ENCODE measurements at regions not wholly inside any gene's neighbourhood (a gene's known extent, or its start where the extent isn't known, plus 50 kb on each side); places are given as distances from the start of the nearest gene placed in this dataset.
"Not testable (repeated sequence)": the region's sequence is repeated elsewhere in the genome, so short reads cannot be mapped to it uniquely, and the experiment has no call there.

DNA sequence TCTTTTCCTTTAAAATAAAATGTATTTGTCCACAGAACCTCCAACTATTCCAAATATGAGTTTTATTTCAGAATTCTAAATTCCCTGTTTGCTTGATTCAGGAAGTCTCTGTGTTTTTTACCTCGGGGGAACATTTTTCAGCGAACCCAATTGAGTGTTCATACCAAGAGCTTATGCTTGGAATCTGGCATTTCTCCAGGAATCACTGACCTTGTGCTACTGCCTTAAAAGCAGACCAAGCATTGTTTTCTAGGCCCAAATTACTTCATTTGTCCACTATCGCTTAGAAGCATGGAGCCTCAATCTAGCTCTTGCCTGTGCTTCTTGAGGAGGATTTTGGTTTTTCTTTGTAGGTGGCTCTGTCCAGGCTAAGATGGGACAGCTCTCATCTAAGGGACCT, 59.4 kb downstream of the EBLN1 start:
- DNase-seq: no peak

DNA sequence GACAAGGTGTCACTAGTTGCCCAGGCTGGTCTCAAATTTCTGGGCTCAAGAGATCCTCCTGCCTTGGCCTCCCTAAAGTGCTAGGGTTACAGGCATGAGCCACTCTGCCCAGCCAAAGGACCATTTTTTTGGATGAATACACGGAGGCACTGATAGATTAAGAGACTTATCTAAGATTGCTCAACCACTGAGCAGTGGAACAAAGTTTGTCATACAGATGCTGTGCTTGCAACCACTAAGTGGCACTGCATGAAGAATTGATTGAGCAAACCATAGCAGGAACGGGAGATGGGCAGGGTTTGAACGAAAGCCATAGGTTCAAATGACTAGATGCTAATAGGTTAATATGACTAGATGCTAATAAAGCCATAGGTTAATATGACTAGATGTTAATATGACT, 61.1 kb downstream of the EBLN1 start:
- DNase-seq: no peak

DNA sequence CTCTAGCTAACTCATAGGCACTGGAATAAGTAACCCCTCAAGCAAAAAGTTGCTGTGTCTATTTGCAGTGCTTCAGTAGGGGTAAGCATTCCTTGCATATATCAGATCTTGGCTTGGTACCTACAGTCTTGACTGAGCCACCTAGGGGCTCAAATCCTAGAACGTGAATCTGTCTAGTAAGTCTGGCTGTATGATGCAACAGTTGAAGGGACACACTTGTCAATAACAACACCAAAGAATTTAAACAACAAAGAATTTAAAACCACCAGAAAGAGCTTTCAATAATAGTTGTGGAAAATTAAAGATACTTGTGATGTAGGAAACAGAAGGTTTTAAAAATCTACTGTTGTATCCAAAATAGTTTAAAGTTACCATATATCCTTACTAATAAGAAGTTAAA, 65.4 kb downstream of the EBLN1 start:
- no peak for DNase-seq

DNA sequence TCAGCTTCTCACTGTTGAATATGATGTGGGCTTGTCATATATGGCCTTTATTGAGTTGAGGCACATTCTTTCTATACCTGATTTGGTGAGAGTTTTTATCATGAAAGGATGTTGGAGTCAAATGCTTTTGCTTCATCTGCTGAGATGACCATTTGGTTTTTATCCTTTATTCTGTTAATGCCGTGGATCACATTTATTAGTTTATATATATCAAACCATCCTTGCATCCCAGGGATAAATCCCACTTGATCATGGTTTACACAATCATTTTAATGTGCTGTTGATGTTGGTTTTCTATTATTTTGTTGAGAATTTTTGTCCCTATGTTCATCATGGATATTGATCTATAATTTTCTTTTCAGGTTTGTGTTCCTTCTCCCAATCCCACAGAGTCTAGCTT, 67.0 kb downstream of the EBLN1 start:
- no peak for DNase-seq

DNA sequence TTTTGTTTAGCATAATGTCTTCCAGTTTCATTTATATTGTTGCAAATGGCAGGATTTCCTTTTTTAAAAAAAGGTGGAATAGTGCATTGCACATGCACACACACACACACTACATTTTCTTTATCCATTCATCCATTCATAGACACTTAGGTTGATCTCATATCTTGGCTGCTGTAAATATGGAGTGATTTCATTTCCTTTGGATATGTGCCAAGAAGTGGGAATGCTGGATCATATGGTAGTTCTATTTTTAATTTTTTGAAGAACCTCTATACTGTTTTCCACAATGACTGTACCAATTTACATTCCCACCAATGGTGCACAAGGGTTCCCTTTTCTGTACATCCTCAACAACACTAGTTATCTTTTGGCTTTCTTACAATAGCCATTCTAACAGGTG, 68.9 kb downstream of the EBLN1 start:
- DNase-seq: peak; percentile 25

DNA sequence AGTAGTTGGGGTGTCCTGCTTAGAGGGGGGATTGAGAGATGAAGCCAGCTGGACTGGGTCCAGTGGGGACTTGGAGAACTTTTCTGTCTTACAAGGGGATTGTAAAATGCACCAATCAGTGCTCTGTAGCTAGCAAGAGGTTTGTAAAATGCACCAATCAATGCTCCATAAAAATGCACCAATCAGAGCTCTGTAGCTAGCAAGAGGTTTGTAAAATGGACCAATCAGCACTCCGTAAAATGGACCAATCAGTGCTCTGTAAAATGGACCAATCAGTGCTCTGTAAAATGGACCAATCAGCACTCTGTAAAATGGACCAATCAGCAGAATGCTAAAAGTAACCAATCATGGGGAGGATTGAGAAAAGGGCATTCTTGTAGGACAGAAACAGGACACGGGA, 71.9 kb downstream of the EBLN1 start:
- DNase-seq: not testable (repeated sequence)

DNA sequence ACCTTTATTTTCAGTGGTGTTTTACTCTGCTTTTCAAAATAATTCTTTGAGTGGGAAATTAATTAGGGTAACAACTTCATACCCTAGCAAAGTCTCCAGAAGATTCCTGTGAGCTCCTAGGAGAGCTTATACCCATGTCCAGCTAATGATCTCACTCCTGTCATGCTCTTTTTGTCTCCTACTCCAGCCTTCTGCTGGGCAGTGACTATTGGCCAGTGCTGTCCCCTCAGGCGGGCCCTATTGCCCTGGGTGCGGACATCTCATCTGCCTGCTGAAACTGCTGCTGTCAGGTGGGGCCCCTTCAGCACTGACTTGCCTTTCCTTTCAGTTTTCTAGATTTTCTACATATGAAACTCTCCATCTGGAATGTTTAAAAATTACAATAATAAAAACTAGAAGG, 80.3 kb downstream of the EBLN1 start:
- no peak for DNase-seq

DNA sequence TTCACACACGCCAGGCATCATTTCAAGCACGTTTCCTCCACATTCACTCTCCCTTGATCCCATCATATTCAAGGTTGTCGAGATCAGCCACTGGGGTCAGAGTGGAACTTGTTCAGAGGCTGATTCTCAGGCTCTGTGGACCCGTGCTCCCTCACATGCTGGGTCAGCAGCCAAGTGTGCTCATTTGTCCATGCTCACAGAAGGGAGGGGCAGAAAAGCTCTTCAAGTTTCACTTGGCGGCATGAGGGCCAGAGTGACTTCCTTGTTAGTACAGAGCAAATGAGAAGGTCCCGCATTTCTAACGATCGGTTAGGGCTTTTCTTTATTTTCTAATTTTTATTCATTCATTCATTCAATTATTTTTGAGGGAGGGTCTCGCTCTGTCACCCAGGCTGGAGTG, 82.2 kb downstream of the EBLN1 start:
- no peak for DNase-seq

DNA sequence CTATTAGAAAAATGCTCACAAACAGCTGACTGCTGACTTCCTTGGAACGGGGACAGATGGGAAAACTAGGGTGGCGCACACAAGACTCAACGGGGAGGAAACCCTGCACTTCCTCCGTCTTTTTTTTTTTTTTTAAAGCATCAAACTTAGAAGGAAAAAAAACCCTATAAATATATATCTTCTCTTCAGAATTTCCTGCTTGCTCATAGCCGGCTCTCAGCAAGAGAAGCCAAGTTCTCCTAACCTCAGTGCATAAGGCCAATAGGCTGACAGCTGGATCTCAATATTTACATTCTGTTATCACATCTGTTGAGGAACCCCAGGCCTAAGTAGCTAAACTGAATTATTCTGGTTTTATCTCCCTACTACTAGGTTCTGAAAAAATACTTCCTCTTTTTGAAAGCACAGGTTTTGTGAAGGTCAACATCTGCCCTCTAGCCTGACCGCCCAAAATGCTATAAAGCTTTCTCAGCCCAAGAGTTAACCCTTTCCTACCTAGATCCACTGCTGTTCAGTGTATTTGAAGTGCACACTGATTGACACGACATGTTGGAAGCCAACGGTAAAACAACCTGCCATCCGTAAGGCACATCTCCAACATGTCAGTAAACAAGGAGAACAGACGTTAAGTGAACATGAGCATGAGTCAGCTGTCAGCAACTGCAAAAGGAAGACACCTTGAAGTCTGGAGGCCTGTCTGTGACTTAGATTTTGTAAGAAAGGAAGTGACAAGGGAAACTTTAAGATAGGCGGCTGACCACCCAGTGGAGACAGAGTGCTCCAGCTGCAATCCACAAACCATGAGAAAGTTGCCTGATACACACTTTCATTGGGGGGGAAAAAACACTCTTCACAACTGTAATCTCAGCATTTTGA, 83.8 kb downstream of the EBLN1 start:
- no peak for DNase-seq

DNA sequence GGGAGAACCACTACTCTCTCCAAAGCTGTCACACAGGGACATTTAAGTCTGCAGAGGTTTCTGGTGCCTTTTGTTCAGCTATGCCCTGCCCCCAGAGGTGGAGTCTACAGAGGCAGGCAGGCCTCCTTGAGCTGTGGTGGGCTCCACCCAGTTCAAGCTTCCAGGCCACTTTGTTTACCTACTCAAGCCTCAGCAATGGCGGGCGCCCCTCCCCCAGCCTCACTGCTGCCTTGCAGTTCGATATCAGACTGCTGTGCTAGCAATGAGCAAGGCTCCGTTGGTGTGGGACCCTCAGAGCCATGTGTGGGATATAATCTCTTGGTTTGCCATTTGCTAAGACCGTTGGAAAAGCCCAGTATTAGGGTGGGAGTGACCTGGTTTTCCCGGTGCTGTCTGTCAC, 87.0 kb downstream of the EBLN1 start:
- DNase-seq: not testable (repeated sequence)

DNA sequence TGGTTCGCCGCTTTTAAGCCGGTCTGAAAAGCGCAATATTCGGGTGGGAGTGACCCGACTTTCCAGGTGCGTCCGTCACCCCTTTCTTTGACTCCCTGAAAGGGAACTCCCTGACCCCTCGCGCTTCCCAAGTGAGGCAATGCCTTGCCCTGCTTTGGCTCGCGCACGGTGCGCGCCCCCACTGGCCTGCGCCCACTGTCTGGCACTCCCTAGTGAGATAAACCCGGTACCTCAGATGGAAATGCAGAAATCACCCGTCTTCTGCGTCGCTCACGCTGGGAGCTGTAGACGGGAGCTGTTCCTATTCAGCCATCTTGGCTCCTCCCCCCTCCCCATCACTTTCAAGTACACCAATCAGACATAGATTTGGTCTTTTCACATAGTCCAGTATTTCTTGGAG, 88.2 kb downstream of the EBLN1 start:
- not testable (repeated sequence) for DNase-seq

DNA sequence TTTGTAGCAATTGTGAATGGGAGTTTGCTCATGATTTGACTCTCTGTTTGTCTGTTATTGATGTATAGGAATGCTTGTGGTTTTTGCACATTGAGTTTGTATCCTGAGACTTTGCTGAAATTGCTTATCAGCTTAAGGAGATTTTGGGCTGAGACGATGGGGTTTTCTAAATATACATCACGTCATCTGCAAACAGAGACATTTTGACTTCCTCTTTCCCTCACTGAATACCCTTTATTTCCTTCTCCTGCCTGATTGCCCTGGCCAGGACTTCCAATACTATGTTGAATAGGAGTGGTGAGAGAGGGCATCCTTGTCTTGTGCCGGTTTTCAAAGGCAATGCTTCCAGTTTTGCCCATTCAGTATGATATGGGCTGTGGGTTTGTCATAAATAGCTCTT, 96.6 kb downstream of the EBLN1 start:
- not testable (repeated sequence) for DNase-seq

DNA sequence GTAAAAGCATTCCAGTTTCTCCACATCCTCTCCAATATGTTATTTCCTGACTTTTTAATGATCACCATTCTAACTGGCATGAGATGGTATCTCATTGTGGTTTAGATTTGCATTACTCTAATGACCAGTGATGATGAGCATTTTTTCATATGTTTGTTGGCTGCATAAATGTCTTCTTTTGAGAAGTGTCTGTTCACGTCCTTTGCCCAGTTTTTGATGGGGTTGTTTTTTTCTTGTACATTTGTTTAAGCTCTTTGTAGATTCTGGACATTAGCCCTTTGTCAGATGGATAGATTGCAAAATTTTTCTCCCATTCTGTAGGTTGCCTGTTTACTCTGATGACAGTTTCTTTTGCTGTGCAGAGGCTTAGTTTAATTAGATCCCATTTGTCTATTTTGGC, 97.7 kb downstream of the EBLN1 start:
- not testable (repeated sequence) for DNase-seq

DNA sequence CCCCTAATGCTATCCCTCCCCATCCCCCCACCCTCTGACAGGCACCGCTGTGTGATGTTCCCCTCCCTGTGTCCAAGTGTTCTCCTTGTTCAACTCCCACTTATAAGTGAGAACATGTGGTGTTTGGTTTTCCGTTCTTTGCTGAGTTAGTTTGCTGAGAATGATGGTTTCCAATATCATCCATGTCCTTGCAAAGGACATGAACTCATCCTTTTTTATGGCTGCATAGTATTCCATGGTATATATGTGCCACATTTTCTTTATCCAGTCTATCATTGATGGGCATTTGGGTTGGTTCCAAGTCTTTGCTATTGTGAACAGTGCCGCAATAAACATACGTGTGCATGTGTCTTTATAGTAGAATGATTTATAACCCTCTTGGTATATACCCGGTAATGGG, 98.2 kb downstream of the EBLN1 start:
- not testable (repeated sequence) for DNase-seq

DNA sequence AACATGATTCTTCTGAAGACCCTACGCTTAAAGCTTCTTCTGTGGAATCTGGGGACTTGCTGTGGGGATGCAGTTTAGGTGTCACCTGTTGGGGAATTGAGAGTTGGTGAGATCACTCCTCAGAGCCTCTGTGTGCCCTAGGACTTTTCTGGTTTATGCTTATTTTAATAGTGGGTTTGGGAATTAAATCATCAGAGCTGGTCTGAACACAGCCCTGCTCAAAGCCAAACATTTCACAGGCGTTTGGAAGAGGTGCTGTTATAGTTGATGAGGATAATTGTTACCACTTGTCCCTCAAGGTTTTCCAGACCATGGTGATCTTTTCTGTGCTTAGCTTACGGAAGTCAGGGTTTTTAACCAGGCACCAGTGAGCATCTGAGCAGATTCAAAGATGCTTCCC, 106.1 kb downstream of the EBLN1 start:
- DNase-seq: no peak

DNA sequence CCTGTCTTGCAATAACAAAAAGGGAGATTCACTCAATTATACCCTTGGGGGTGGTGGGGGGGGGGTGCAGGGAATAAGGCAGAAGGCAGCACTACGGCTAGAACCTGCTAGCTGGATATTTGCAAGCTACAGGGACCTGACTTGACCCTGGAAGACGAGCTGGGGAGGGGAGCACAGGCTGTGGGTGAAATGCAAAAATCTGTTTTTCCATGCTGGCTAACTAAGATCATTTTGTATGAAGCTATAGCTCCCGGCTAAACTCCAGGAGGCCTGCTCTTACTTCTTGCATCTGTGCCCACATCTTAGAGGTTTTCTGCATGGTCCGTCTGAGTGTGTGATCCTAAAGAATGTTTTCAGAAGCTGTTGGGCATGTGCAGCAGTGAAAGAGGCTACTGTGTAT, 106.6 kb downstream of the EBLN1 start:
- DNase-seq: no peak

DNA sequence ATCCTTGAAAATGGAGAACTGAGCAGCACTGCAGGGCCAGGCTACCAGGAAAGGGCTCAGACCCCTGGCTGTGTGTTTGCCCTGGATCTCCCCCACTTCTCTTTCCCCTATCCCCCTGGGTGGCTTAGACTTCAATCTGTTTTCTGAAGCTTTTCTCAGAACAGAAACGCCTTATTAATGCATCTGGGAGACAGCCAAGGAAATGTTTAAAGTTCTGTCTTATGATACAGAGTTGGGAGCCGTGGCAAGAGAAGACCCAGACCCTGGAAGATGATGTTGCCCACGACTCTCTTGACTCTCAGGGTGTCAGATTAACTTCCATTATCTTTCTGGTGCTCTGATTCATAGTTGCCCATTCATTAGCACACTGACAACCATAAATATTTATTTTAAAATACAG, 107.1 kb downstream of the EBLN1 start:
- no peak for DNase-seq

DNA sequence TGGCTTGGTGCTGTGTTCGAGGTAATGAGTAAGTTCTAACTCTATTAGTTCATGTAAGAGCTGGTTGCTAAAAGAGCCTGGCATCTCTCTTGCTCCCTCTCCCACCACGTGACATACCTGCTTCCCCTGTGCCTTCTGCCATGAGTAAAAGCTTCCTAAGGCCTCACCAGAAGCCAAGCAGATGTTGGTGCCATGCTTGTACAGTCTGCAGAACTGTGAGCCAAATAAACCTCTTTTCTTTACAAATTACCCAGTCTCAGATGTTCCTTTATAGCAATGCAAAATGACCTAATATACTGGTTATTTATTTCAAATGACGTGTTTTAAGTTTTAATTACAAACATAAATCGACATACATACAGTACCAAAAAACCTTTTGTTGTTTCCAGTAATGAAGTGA, 101.7 kb upstream of the DNAJC1 start:
- DNase-seq: no peak

DNA sequence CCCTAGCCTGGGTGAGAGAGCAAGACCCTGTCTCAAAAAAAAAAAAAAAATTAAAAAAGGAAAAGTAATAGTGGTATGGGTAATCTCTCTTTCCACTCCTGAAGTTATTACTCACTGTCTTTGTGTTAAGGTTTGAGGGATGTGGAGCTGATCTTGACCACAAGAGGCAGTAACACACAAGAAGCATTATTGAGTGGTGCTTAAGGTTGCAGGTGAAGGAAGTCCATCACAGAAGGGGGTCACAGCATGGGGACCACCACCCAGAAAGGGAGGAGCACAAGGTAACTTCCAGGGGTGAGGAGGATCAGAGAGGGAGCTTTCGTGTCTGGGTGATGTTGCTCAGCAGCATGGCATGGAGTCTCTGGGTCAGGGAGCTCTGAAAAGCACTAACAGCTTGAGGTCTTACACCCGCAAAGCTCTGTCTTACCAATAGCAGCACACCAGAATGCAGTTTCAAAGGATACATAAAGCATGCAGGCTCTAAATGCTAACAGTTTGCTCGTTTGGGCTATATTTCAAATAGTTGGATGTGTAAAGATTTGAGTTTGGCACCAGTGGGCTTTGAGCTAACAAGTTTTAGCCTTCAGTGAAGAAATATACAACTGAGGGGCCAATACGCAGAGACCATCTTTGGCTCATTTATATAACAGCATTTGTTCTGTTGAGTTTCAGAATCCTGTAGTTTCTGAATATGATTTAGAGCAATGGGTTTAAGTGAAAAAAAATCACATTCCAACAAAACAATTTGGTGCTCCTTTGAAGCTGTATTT, 100.4 kb upstream of the DNAJC1 start:
- no peak for DNase-seq

DNA sequence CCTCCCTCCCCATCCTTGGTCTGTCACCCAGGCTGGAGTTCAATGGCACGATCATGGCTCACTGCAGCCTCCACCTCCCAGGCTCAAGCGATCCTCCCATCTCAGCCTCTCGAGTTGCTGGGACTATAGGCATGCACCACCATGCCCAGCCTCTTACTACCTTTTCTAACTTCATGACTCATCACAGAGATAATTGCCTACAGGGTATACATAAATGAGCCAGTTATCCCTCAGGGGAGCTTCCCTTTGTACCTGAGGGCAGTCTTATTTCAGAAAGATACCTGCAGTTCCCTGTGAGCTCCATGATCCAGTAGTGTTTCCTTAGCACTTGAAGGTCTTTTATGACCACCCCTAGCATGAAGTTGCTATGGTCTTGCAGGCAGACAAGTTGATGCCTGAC, 94.2 kb upstream of the DNAJC1 start:
- DNase-seq: no peak

DNA sequence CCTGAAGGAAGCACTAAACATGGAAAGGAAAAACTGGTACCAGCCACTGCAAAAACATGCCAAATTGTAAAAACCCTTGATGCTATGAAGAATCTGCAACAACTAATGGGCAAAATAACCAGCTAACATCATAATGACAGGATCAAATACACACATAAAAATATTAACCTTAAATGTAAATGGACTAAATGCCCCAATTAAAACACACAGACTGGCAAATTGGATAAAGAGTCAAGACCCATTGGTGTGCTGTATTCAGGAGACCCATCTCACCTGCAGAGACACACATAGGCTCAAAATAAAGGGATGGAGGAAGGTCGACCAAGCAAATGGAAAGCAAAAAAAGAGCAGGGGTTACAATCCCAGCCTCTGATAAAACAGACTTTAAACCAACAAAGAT, 87.7 kb upstream of the DNAJC1 start:
- DNase-seq: not testable (repeated sequence)

DNA sequence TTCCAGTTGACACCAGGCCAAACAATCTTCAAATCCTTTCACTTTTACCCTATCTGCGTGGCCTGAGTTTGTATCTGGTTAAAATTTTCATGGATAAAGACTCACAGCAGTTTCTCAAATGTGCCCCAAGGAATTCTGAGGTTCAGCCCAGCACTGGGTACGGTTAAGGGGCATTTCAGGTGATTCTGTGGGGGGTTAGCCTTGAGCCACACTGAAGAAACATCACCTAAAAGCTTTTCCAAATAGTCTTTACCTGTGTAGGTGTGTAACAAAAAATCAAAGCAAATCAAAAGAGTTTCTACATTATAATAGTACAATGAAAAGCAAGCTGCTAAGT, 83.8 kb upstream of the DNAJC1 start:
- no peak for DNase-seq

DNA sequence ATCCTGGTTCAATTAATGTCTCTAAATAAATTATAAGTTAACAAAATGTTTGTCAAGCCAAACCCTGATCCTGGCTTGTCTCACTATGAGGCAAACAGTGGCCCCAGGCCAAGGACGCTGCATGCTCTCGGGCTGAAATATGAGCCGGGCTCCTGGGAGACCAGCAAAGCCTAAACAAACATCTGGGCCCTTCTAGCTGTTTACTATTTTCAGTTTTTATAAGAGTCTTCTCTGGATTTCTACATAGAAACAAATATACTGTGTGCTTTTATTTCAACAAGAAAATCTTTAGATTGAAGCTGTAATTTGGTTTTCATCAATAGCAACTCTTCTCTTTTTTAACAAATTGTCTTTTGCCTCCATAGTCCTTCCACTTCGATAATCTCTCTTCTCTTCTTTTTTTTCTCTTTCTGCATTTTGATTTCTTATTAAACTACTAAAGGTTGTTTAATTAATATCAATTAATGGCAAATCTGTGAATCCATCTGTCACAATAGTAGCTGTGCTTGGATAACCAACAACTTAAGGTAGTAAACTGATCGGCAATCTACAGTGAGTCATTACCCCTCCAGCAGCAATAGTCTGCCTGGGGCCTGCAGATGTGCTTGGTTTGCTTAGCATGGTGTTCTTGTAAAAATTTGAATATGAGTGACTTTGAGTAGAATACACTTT, 83.3 kb upstream of the DNAJC1 start:
- peak; percentile 49 for DNase-seq

DNA sequence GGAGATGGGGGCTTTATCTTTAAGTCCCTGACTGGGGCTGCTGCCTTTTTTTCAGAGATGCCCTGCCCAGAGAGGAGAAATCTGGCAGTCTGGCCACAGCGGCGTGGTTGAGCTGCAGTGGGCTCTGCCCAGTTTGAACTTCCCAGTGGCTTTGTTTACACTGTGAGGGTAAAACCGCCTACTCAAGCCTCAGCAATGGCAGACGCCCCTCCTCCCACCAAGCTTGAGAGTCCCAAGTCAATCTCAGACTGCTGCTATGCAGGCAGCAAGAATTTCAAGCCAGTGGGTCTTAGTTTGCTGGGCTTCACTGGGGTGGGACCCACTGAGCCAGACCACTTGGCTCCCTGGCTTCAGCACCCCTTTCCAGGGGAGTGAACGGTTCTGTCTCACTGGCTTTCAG, 76.4 kb upstream of the DNAJC1 start:
- not testable (repeated sequence) for DNase-seq

Data from fibroblast of upper back skin (primary cell).